Activated CD8-positive, alpha-beta memory T cell treated with anti-CD3 and anti-CD28 coated beads for 36 hours (primary cell): ENCODE measurements at regions not wholly inside any gene's neighbourhood (a gene's known extent, or its start where the extent isn't known, plus 50 kb on each side); places are given as distances from the start of the nearest gene placed in this dataset.

Experiments
- CTCF ChIA-PET: fragments of 350-600 bp; sonication (Branson Sonifier 250); formaldehyde crosslinking; loops from one replicate; lab custom pipeline; 2021; ENCODE audit warnings: antibody characterized with exemption; lab: Charles Lee
- POLR2A ChIA-PET: fragments of 350-600 bp; sonication (Branson Sonifier 250); formaldehyde crosslinking; loops from one replicate; lab custom pipeline; 2021; ENCODE audit warnings: antibody characterized with exemption; lab: Charles Lee

DNA sequence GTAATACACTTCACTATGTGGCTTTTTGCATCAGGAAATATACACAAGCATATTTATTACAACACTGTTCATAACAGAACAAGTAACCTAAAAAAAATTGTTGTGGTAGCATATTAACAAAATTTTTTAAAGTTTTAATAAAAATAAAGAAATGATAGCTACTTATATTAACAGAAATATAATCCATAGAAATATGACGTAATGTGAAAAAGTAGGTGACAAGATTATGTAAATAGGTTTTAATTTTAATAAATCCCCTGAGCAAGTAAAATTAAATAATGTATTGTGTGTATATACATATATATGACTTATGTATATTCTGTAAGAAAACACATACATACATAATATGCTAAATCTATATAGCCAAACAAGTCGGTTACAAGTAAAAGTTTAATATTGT is 359.9 kb downstream of the SEC16B start:
- POLR2A ChIA-PET = no interaction called here
- CTCF ChIA-PET = no interaction called here

DNA sequence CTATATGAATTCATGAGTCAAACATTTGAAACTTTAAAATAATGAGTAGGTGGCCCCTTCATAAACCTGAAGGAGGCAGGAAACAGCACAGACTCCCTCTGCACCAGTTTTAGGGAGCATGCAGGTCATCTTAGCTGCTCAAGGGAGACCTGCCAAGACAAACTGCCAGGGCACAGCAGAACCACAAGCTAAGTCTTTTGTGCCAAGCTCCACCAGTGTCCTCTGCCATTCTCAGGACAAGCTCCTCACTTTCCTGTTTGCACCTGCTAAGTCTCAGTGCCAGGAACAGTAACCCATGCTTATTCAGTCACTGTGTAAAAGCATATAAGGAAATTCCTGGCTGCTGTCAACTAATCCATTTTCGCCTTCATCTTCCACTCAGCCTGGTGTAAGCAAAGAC is 368.9 kb downstream of the SEC16B start:
- POLR2A ChIA-PET = no interaction called here
- CTCF ChIA-PET = no interaction called here

DNA sequence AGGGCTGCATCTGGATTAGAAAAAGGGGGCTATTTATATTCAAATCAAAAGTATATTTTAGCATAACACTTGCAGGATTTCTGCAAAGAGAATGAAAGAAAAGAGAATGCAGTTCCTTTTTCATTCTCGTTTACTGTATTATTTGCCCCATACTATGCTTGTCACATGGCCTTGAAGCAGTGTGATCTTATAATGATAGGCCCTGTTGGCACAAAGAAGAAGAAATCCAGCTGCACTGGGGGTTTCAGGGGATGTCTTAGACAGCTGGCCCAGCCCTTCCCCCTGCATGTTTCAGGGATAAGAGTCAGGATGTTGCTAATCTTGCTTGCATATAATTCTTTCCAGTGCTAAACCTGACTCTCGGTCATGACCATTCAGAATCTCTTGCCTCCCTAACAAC is 369.5 kb downstream of the SEC16B start:
- ChIA-PET CTCF (no interaction called here), POLR2A (no interaction called here)

DNA sequence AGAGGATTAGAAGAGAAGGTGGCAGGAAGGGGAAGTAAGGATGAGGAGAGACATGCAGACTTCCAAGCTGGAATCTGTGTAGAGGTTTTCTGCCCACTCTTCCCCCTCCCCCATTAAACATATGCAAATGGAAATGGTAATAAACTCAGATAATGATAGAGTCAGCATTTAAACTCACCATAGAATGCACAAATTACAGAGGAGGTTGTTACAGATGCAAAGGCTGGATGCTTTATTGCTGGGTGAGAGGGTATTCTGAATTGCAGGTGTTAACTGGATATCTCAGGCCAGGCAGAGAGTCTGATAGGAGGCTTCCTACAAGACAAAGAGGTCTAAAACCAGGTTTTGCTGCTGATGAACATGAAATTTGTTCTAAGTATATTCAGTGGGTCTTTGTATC is 372.5 kb downstream of the SEC16B start:
- POLR2A ChIA-PET = no interaction called here
- CTCF ChIA-PET = no interaction called here

DNA sequence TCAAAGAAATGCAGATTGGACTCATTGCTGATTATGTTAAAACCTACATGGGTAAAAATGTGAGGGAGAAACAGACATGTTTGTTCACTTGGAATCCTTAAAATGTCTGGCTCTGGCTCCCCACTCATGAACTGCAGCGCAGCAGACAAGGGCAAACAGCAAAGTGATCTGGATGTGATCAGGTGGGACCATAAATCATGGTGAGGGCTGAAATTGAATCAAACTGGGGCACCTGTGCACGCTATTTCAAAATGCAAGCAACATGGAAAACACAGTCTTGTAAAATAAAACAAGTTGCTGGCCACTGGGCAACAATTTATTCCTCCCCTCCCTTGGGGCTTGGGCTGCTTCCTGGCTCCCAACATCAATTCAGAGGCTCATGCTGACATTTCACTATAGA is 373.4 kb downstream of the SEC16B start:
- ChIA-PET CTCF (no interaction called here), POLR2A (no interaction called here)

DNA sequence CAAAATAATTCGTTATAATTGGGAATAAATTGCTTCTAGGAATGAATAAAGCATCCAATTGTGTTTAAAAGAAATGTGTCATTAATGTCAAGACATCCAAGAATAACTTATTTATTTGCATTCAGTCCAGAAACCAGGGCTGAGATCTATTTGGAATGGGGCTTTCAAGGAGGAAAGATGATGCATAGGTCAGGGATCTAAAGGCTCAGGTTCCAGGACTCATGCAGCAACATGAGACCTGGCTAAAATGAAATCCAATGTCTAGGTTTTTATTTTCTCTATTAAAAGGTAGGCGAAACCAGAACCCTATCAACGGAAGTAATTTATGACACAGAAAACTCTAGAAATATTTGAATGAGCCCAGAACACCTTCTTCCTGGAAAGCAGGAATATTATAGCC is 376.8 kb downstream of the SEC16B start:
- POLR2A ChIA-PET = no interaction called here
- CTCF ChIA-PET = no interaction called here

DNA sequence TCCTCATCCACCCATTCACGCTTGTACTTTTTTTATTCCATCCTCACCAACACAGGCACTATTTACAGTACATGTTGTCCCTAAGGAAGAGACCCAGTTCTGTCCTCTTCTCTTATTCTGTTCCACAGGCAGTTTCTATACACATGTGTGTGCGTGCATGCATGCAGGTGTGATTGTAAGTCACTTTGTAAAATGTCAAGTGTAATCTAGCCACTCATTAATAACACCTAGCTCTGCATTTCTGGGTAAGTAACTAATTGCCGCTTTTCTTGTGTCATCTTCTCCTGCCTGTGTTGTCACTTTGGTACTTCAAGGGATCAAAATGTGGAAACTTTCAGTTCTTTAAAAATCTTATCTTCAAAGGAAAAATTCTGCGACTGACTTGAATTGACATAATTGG is 377.2 kb downstream of the SEC16B start:
- CTCF ChIA-PET = no interaction called here
- POLR2A ChIA-PET = no interaction called here

DNA sequence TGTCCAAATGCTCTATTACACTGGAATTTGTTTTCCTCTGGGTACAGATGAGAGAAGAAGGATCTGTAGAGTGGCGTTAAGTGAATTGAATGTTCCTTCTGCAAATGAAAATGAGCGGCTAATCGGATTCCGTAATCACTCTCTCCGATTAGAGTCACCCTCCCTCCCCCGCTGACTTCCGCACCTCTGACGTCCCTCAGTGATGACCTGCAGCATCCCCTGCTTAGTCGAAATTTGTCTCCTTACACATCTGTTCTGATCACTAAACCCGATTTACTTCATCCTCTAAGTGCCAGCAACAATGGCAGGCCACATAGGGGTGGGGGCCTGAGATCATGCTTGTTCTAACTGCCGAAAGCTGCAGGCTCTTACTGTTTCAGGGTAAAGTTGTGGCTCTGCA is 378.7 kb downstream of the SEC16B start:
- CTCF ChIA-PET = no interaction called here
- POLR2A ChIA-PET = no interaction called here

DNA sequence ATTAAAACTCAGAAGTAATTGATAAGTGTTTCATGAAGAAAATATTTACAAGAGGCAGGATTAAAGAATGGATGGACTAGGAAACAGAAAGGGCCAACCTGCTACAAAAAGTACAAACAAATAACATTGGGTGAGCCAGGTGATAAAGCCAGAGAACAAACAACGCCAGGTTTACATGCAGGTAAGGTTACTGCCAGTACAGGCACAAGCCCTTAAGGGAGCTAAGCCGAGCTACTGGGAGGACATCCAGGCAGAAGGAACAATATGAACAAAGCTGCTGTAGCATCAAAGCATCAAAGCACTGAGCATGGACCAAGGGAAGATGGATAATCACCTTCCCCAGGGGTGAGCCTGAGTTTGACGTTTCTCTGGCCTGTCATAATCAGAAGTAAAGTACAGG is 380.7 kb downstream of the SEC16B start:
- ChIA-PET POLR2A (no interaction called here), CTCF (no interaction called here)

DNA sequence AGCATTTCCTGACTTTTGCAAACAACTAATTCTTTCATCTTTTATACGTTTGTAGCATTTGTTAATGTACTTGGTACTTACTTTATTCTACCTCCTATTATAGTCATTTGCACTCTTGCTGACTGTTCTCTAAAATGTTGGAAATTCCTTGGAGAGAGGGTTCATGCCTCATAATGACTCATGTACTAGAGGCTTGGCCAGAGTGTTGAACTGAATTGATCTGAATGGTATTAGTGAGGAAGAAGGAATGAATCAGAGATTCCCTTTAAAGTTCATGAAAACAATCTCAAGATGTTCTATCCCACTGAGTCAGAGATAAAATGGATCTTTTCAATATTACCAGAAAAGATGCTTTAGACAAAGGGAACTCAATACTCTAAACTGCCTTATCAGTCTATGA is 383.4 kb downstream of the SEC16B start:
- POLR2A ChIA-PET = no interaction called here
- CTCF ChIA-PET = no interaction called here

DNA sequence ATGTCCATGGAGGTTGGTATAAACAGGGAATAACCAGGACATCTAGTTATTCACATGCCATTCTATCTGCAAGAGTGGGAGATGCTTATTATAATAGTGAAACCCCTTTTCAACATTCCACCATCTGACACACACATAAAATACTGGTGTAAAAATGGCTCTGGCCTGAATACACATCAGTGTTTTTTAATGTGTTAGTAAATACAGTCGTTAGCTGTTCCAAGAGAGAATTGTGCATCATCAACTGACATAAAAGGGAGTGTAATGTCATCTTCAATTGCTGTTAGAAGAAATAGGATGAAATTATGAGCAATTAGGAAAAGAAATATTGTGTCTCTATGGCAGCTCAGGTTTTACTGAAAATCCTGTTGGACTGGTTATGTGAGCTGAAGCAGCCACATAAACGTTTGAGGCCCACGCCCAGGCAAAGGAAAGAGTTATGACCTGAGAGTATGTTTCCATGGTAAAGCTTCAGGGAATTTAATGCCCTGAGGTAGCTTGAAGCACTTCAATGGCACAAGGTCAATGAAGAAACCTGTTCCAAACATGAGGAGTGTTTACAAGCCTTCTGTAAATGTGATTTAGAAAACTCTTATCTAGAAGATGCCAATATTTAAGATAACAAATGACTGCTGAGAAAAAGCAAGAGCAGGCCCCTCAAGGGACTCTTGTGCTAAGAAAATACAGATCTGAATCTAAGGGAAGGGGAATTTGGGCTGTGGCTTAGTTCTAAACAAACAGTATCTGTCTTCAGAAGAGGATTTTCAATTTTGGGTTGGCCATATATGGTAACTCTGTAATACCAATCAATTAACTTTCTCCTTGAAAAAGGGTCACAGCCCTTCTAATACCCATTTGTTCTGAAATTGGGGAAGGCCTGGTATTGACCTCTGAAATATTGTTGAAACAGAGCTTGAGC is 384.3 kb downstream of the SEC16B start:
- CTCF ChIA-PET = no interaction called here
- POLR2A ChIA-PET = no interaction called here

DNA sequence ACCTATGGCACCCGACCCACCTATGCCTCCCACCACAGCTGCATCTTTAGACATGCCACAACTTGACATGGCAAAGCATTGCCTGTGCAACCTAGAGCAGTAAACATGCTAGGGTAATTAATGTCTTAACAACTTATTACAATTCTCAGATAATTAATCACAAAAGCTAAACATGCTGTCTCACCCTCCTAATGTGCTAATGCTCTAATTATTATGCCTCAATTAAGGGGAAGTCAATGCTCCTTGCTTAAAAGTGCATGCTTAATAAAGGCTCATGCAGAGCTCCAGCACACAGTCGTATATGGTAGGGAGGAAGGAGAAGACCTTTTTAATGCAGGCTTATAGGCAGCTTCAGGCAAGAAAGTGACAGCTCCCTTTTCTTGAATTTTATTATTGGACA is 396.0 kb downstream of the SEC16B start:
- ChIA-PET CTCF (no interaction called here), POLR2A (no interaction called here)

DNA sequence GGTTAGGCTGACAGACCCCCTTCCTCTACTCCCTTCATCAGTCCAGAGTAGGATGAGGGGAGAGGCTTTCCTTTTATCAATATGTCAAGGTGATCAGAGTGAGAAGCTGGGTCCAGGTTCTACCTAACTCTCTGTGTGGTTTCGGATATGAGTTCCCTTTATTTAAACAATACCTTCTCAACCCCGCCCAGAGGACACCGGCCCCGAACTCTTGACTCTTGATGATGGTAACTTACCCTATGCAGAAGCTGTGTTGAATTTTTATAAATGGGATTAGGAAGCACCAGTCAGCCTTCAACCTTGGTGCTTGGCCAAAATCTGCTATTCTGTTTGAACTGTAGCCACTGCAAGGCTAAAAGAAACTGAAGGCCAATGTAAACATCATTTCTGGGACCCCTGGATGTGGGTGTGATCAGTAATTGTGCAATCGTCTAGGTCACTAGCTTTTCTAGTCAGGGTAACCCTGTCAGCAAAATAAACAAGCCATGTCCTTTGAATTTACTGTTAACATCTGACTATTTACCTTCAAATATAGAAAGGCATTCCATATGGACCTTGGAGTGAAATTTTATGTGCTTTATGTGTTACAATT is 398.3 kb downstream of the SEC16B start:
- ChIA-PET CTCF (no interaction called here), POLR2A (no interaction called here)

DNA sequence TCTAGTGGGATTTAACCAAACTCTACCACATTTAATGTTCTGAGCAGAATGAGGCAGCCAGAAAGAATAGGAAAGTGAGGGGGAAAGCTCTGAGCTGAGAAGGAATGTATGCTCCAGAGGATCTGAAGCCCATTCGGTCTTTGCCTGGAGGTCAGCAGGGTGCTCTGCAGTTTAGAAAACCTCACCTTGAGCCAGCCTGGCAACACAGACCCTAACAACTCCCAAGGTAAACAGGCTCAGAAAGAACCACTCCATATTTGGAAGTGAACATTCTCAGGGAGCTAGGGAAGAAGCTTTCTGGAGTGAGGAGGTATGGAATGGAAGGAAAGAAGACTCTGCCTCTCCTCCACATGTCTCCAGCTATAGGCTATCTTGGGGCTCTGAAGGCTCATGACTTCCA is 398.8 kb downstream of the SEC16B start:
- POLR2A ChIA-PET = no interaction called here
- CTCF ChIA-PET = no interaction called here

DNA sequence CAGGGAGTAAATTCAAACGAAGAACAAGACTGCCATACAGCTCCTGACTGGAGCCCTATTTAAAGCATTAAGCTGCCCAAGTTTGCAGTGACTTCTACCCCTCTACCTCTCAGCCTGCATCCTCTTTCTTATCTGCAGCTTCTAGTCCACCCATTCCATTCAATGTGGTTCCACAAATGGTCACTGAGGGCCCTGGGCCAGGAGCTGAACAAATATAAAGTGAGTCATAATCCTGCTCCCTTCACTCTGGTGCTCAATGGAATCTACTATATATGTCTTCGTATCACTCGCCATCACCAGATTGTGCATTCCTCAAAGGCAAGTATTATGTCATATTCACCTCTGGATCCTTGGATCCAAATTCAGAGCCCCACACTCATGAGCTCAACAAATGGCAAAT is 398.7 kb downstream of the BRINP2 start:
- ChIA-PET CTCF (no interaction called here), POLR2A (no interaction called here)

DNA sequence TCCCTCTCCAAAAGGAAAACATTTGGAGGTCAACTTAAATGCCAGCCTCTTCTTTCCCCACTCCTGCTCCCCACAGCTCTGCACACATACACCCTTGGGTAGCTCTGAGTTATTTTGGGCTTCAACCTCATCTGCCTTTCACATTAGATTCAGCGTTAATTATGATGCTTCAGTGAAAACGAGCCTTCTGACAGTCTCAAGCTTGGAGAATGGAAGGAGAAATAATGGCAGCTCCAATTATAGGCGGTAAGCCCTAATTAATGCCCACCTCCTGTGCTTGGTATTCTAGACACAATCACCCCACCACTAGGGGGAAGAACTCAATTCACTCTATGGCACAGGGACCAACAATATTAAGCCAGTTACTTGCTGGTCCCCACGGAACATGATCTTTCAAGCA is 397.9 kb downstream of the BRINP2 start:
- ChIA-PET POLR2A (no interaction called here), CTCF (no interaction called here)

DNA sequence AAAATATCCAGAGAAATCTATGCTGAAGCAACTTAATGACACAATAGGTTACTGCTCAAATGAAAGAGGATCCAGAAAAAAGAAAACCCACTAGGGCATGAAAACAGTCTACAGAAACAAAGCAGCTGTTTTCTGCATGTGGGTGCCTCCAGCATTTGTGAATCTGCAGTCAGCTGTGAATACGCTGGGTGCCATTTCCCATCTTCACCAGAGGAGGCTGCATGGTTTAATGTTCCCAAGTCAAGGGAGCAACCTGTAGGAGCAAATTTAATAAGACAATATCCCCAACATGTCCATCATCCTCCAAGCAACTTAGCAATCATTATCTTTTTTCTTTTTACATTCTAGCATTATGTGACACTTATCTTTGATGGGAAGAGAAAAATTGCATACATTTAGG is 396.6 kb downstream of the BRINP2 start:
- ChIA-PET CTCF (no interaction called here), POLR2A (no interaction called here)

DNA sequence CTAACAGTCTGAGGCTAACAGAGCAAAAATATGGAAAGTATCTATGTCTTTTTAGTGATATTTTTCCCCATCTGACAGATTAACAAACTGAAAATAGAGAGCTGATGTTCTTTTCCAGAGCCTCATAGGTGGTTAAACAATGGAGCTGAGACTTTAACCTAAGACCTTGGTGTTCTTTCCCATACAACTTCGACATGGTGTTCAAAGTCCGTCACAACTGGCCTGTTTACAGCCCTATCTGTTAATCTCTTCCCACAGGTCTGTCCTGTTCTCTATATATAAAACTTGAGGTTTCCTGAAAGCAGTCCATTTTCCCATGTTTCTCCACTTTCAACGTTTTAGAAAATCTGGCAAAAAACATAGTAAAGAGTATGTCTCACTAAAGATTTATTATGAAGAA is 395.7 kb downstream of the BRINP2 start:
- CTCF ChIA-PET = no interaction called here
- POLR2A ChIA-PET = no interaction called here

DNA sequence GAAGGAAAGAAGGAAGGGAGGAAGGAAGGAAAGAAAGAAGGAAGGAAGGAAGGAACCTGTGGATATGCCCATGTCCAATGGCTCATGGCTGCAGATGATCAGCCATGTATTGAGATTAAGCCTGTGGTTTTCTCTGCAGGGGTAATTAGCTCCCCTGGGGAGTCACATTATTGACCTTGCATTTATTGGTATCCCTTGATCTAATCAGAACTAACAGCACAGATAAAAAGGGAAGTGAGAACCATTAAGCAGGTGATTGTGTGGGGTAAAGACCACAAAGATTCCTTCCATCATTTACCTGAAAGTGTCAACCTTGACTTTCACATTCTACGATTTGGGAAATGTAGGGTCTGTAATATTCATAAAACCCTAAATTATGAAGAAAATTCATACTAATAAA is 390.7 kb downstream of the BRINP2 start:
- ChIA-PET POLR2A (no interaction called here), CTCF (no interaction called here)

DNA sequence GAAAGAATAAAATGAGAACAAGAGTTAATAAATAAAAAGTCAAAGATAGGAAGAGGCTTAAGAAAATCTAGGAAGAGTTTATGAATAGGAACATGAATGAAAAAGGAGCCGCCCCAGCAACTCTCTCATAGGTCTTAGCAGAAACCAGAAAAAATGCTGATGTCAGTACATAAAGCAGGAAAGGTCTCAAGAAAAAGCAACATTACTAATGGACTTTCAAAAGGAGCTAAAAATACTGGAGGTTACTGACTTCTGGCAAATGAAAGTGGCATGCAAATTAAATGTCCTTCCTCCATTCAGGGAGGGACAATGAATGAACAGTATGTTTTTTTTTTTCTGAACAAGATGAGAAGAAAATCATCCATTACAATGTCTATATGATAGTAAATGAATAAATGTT is 387.6 kb downstream of the BRINP2 start:
- POLR2A ChIA-PET = no interaction called here

DNA sequence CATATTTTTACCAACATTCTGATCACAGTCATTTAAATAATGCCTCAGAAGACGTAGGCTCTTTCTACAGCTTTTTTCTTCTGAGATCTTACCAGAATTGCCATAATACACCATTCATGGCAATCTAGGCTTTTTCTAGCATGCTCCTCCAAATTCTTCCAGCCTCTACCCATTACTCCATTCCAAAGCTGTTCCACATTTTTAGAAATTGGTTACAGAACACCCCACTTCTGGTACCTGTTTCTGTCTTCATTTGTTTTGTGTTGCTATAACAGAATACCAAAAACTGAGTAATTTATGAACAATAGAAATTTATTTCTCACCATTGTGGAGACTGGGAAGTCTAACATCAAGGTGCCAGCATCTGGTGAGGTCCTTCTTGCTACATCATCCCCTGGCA is 385.4 kb downstream of the BRINP2 start:
- ChIA-PET CTCF (no interaction called here), POLR2A (no interaction called here)

More for the DNA sequence above, 387.6 kb downstream of the BRINP2 start:
- CTCF ChIA-PET = no interaction called here
